ENCODE measurements at regions not wholly inside any gene's neighbourhood (a gene's known extent, or its start where the extent isn't known, plus 50 kb on each side); places are given as distances from the start of the nearest gene placed in this dataset.

DNA sequence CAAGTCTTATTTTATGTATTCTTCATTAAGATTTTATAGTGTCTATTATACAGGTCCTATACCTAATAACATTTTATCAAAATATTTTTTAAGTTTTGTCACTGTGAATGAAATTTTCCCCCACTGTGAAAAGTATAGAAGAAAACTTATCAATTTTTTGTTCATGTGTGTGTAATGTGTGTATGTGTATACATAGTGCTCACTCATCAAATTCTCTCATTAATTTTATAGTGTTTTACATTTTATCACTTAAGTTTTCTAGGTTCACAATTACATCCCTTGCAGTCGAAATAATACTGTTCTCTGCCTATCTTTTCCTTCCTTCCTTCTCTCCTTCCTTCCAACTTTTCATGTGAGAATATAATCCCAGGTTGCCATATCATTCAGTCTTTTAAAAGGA lies 93.2 kb upstream of the FBXO11 start:
- TF ChIP-seq, protein P1, sequence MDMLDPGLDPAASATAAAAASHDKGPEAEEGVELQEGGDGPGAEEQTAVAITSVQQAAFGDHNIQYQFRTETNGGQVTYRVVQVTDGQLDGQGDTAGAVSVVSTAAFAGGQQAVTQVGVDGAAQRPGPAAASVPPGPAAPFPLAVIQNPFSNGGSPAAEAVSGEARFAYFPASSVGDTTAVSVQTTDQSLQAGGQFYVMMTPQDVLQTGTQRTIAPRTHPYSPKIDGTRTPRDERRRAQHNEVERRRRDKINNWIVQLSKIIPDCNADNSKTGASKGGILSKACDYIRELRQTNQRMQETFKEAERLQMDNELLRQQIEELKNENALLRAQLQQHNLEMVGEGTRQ (CRISPR knock-in tag; IDR thresholded peaks at IDR 0.05), result no peak
- TF ChIP-seq, protein P2, sequence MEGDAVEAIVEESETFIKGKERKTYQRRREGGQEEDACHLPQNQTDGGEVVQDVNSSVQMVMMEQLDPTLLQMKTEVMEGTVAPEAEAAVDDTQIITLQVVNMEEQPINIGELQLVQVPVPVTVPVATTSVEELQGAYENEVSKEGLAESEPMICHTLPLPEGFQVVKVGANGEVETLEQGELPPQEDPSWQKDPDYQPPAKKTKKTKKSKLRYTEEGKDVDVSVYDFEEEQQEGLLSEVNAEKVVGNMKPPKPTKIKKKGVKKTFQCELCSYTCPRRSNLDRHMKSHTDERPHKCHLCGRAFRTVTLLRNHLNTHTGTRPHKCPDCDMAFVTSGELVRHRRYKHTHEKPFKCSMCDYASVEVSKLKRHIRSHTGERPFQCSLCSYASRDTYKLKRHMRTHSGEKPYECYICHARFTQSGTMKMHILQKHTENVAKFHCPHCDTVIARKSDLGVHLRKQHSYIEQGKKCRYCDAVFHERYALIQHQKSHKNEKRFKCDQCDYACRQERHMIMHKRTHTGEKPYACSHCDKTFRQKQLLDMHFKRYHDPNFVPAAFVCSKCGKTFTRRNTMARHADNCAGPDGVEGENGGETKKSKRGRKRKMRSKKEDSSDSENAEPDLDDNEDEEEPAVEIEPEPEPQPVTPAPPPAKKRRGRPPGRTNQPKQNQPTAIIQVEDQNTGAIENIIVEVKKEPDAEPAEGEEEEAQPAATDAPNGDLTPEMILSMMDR (IDR thresholded peaks at IDR 0.05 in 2 of 3, conservative IDR thresholded peaks at IDR 0.05 in 1 of 3; ENCODE audit: insufficient read depth in 2 of 3, low read depth in 1 of 3, low read length in 3 of 3), result no peak
- TF ChIP-seq PHB2 (IDR thresholded peaks at IDR 0.05; ENCODE audit: low read depth), result no peak
- TF ChIP-seq NR2F6 (CRISPR knock-in tag; IDR thresholded peaks at IDR 0.05), result no peak
- TF ChIP-seq TAF1 (IDR thresholded peaks at IDR 0.05; ENCODE audit: control insufficient read depth, extremely low read depth, insufficient read depth, low read length, severe bottlenecking), result no peak
- no peak for TF ChIP-seq ZNF507 (tag; conservative IDR thresholded peaks at IDR 0.05)
- no peak for TF ChIP-seq PHTF2 (CRISPR knock-in tag; IDR thresholded peaks at IDR 0.05)
- TF ChIP-seq, protein P3, sequence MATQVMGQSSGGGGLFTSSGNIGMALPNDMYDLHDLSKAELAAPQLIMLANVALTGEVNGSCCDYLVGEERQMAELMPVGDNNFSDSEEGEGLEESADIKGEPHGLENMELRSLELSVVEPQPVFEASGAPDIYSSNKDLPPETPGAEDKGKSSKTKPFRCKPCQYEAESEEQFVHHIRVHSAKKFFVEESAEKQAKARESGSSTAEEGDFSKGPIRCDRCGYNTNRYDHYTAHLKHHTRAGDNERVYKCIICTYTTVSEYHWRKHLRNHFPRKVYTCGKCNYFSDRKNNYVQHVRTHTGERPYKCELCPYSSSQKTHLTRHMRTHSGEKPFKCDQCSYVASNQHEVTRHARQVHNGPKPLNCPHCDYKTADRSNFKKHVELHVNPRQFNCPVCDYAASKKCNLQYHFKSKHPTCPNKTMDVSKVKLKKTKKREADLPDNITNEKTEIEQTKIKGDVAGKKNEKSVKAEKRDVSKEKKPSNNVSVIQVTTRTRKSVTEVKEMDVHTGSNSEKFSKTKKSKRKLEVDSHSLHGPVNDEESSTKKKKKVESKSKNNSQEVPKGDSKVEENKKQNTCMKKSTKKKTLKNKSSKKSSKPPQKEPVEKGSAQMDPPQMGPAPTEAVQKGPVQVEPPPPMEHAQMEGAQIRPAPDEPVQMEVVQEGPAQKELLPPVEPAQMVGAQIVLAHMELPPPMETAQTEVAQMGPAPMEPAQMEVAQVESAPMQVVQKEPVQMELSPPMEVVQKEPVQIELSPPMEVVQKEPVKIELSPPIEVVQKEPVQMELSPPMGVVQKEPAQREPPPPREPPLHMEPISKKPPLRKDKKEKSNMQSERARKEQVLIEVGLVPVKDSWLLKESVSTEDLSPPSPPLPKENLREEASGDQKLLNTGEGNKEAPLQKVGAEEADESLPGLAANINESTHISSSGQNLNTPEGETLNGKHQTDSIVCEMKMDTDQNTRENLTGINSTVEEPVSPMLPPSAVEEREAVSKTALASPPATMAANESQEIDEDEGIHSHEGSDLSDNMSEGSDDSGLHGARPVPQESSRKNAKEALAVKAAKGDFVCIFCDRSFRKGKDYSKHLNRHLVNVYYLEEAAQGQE (IDR thresholded peaks at IDR 0.05; ENCODE audit: borderline replicate concordance), result no peak
- TF ChIP-seq, protein P3 (CRISPR knock-in tag; IDR thresholded peaks at IDR 0.05; ENCODE audit: low read depth), result no peak

Measured in K562 (cell line).